ENCODE measurements at regions not wholly inside any gene's neighbourhood (a gene's known extent, or its start where the extent isn't known, plus 50 kb on each side); places are given as distances from the start of the nearest gene placed in this dataset.

DNA sequence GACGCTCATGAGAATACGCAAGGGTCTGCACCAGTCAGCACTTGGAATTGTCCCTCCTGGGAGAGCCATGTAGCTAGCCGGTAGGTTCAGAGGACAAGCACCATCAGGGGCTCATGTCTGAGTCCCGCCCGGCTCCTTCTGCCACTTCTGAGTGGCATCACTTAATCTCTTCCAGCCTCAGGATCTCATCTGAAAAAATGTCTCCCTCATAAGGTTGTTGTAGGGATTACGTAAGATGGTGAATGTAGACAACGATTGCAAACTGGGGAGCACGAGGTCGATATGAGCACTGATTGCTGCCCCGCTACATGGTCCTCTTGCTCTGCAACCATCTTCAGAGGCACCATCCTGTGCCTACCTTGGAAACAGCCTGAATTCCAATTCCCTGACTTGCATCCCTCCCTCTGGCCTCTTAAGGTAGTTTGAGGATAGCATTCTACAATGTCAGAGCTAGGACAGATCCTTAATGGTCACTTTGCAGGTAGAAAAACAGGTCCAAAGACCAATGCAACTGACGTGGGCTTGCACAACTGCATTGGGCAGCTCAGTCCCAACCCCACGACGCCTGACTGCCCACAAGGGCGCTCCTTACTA, 115.8 kb upstream of the TMEM45B start:
- no peak overlapping the region for H3K9ac ChIP-seq
- H4K20me1 ChIP-seq: no peaks in the 10 kb centered on the region
- H3K4me2 ChIP-seq: no peak overlapping the region
- H3K27ac ChIP-seq: no peak overlapping the region
- H3K9me3 ChIP-seq (replicated peaks in 1 of 11): no peaks in the 10 kb centered on the region
- H3K4me3 ChIP-seq: no peak overlapping the region
- peaks cover 6 to 19% (median 12%) of the 10 kb centered on the region in 10 experiments; a peak in 18 of 20 replicates for H3K4me1 ChIP-seq
- no peak for TF ChIP-seq Cebpa-rat (IDR thresholded peaks at IDR 0.05)
- H3K36me3 ChIP-seq: no peaks in the 10 kb centered on the region
- no peaks in the 10 kb centered on the region for H3K27me3 ChIP-seq

DNA sequence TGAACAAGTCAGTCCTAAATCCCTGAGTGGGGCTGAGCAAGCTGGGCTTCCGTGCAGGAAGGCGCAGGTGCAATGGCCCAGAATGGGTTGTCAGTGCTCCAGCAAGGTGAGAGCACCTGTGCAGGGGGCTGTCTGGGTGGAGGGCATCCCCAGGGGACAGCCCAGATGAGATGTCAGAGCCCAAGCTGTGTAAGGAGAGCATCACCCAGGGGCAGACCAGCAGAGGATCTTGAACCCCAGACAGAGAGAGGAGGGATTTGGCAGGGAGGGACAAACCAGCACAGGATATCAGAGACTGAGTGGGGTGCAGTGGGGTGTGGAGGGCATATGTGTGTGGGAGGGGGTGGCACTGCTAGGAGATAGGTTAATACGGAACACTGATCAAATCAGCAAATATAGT, 114.9 kb upstream of the TMEM45B start:
- Histone ChIP-seq H3K27ac (no peak overlapping the region), H3K9me3 (replicated peaks in 1 of 11) (no peaks in the 10 kb centered on the region), H3K4me2 (no peak overlapping the region), H3K36me3 (no peaks in the 10 kb centered on the region), H3K27me3 (no peaks in the 10 kb centered on the region), H3K9ac (no peak overlapping the region), H3K4me3 (no peak overlapping the region), H3K4me1 (peaks cover 0 to 10% (median 3%) of the 10 kb centered on the region in 10 experiments; a peak in 11 of 20 replicates), H4K20me1 (no peaks in the 10 kb centered on the region)
- no peak for TF ChIP-seq Cebpa-rat (IDR thresholded peaks at IDR 0.05)

DNA sequence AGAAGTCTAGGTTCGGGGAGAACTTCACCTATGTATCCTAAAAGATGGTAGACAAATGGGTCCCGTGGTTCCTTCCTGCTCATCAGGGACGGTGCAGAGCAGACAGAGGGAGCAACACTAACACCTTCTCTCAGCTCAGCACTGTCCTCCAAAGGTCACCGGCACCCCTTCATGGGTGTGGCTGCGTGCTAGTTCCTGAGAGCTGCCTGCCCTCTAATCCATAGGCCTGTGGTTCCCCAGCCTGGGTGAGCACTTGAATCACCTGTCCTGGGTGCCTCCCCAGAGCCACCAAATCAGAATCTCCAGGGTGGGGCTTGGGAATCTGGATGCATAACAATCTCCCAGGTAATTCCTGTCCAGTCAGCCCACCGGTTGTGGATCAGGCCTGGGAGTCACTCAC, 113.9 kb upstream of the TMEM45B start:
- Histone ChIP-seq H4K20me1 (no peaks in the 10 kb centered on the region), H3K27me3 (no peaks in the 10 kb centered on the region), H3K9ac (no peak overlapping the region), H3K4me3 (no peak overlapping the region), H3K9me3 (replicated peaks in 1 of 11) (no peaks in the 10 kb centered on the region), H3K4me2 (no peak overlapping the region), H3K36me3 (no peaks in the 10 kb centered on the region), H3K27ac (no peak overlapping the region), H3K4me1 (no peaks in the 10 kb centered on the region)
- TF ChIP-seq Cebpa-rat (IDR thresholded peaks at IDR 0.05): no peak

DNA sequence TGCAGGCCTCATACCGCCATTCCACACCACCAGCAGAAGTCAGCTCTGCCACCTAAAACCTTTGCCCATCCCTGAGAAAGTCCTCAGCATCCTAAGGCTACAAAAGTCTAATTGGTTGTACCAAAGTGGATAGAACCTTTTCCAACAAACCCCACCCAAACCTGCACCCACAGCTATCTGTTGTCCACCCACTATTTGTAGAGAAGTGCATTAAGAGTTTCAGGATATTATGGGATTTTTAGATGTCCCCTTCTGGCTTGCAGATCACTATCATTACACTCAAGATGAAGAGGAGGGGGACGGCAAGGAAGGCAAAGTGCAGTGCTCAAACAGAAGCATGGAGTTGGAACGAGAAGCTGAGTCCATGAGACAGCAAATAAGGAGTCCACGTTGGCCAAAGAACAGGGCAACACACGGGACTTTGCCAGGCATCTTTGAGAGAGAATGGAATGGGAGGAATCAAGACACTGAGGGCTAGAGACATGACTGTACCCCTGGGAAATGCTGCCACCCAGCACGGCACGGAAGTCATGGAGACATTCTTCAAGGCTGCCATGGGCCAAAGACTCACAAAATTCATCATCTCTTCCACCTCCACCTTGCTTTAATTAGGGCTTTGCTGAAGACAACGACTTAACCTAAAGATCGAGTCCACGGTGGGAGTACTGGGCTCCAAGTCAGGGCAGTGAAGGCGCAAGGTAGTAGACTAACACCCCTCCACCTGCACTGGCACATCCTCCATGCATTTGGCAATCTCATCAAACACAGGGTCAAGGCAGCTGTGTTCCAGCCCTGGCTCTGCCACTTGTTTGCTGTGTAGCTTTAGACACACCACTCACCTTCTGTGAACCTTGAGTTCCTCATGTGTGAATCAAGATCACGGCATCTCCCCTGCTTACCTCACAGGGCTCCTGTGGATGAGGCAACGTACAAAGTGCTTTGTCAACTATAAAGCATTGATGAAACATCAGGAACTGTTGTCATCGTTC, 112.9 kb upstream of the TMEM45B start:
- H3K4me1 ChIP-seq: no peaks in the 10 kb centered on the region
- H3K4me3 ChIP-seq: no peak overlapping the region
- no peaks in the 10 kb centered on the region for H3K27me3 ChIP-seq
- H3K9me3 ChIP-seq (replicated peaks in 1 of 11): no peaks in the 10 kb centered on the region
- no peak overlapping the region for H3K9ac ChIP-seq
- H3K36me3 ChIP-seq: no peaks in the 10 kb centered on the region
- no peak for TF ChIP-seq Cebpa-rat (IDR thresholded peaks at IDR 0.05)
- H4K20me1 ChIP-seq: no peaks in the 10 kb centered on the region
- H3K27ac ChIP-seq: no peak overlapping the region
- no peak overlapping the region for H3K4me2 ChIP-seq

DNA sequence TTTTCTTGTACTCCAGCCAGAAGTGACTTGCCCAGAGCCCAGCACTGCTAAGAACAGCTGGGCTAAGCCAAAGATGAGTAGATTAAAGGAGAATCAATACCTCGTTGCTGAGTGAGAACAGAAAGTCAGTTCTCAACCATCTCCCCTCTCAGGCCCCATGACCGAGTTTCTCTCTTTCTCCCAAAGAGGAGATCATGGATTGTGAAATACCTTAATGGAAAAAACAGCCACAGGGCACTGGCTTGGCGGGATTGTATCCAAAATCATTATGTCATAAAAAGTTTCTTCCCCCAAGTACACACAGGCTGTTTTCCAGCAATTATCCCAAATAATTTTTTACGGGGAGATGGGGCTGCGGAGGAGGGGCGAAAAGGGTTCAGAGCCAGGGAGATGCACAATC, 111.8 kb upstream of the TMEM45B start:
- Histone ChIP-seq H3K27me3 (no peaks in the 10 kb centered on the region), H3K4me1 (no peaks in the 10 kb centered on the region), H3K36me3 (no peaks in the 10 kb centered on the region), H4K20me1 (no peaks in the 10 kb centered on the region), H3K4me2 (no peak overlapping the region), H3K4me3 (no peak overlapping the region), H3K27ac (no peak overlapping the region), H3K9ac (no peak overlapping the region), H3K9me3 (replicated peaks in 1 of 11) (no peaks in the 10 kb centered on the region)
- peak in 2 of 11 experiments; percentile 25 to 58; a peak in 2 of 22 replicates for TF ChIP-seq Cebpa-rat (IDR thresholded peaks at IDR 0.05)

DNA sequence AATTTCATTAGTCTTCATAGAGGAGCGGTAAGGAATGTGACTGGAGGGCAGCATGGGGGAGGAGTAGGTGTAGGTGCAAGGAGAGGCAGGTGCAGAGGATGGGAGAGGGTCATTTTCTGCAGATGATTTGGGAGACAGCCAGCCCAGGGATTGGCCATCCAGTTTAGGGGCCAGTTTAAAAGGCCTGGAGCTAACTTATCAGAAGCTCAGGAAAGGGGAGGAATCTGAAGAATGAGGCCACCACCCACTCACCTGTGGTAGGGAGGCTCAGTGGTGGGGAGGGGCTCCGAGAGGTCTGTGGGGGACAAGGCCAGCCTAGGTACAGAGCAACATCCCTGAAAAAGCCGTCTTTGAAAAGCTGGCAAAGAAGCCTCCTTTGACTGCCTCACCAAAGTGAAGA, 110.8 kb upstream of the TMEM45B start:
- Histone ChIP-seq H3K9me3 (replicated peaks in 1 of 11) (no peaks in the 10 kb centered on the region), H3K4me2 (no peak overlapping the region), H4K20me1 (no peaks in the 10 kb centered on the region), H3K4me3 (no peak overlapping the region), H3K27ac (no peak overlapping the region), H3K4me1 (no peaks in the 10 kb centered on the region), H3K27me3 (no peaks in the 10 kb centered on the region), H3K36me3 (no peaks in the 10 kb centered on the region), H3K9ac (no peak overlapping the region)
- TF ChIP-seq Cebpa-rat (IDR thresholded peaks at IDR 0.05): no peak

DNA sequence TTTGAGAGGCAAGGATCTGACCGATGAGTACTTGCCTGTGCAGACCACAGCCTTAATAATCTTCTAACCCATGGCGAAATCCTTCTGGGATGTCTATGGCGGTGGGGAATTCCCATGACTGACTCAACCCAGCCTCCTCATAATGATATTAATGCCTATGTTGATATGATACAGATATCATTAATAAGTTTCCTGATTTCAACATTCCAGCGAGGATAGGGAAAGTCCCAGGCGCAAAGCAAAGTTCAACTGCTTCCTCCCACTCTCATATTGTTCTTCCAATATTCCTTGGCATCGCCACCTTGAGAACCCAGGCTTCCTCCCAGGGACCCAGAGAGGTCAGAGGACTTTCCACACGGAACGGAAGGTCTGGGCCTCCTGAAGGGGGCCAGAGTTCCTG, 110.3 kb upstream of the TMEM45B start:
- no peak overlapping the region for H3K9ac ChIP-seq
- H3K27me3 ChIP-seq: no peaks in the 10 kb centered on the region
- TF ChIP-seq Cebpa-rat (IDR thresholded peaks at IDR 0.05): no peak
- no peak overlapping the region for H3K4me3 ChIP-seq
- H3K4me1 ChIP-seq: no peaks in the 10 kb centered on the region
- no peak overlapping the region for H3K4me2 ChIP-seq
- no peaks in the 10 kb centered on the region for H4K20me1 ChIP-seq
- H3K27ac ChIP-seq: no peak overlapping the region
- no peaks in the 10 kb centered on the region for H3K9me3 ChIP-seq (replicated peaks in 1 of 11)
- no peaks in the 10 kb centered on the region for H3K36me3 ChIP-seq

DNA sequence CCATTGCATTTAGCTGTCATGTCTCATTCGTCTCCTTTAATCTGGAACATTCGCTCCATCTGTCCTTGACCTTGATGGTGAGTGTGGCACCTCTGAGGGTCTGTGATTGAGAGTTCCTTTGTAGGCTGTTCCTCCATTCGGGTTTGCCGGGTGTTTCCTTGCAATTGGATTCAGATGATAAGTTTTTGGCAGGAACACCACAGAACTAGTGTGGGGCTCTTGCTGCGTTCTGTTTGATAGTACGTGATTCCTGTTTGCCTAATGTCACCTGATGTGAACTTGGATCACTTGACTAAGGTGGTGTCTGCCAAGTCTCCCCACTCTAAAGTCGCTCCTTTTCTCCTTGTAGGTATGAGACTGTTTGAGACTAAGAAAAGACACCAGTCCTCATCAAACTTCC, 109.7 kb upstream of the TMEM45B start:
- H3K4me3 ChIP-seq: no peak overlapping the region
- H4K20me1 ChIP-seq: no peaks in the 10 kb centered on the region
- no peak overlapping the region for H3K4me2 ChIP-seq
- H3K36me3 ChIP-seq: no peaks in the 10 kb centered on the region
- no peaks in the 10 kb centered on the region for H3K4me1 ChIP-seq
- no peaks in the 10 kb centered on the region for H3K9me3 ChIP-seq (replicated peaks in 1 of 11)
- no peak for TF ChIP-seq Cebpa-rat (IDR thresholded peaks at IDR 0.05)
- H3K27me3 ChIP-seq: no peaks in the 10 kb centered on the region
- no peak overlapping the region for H3K27ac ChIP-seq
- H3K9ac ChIP-seq: no peak overlapping the region

DNA sequence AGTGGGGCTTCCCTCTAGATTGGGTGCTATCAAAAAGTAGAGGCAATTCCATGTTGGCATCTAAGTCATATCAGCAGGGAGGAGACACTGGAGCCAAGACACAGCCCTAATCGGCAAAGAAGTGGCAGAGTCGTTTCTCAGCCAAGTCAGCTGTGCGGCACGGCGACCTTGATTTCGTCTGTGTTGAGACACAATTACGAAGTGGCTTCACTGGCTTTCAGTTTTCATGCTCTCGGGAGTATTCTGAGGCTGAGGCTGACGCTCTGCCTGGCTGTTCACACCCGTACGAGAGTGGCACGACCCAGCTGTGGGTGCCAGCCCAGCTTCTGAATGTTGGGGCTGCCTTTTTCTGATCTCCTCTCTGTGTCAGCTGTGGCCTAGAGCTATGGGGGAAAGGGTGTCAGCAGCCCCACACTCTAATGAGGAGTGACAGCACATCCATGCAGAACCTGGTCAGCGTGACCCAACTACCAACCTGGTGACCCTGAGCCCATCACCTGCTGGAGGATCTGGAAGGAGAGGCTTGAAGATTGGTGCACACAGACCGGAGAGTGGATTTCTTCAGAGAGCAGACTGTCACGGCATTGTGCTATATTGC, 105.7 kb upstream of the TMEM45B start:
- H3K27me3 ChIP-seq: no peaks in the 10 kb centered on the region
- no peak overlapping the region for H3K27ac ChIP-seq
- H3K9ac ChIP-seq: no peak overlapping the region
- peaks cover 0 to 6% (median 0%) of the 10 kb centered on the region in 11 experiments; a peak in 3 of 22 replicates for H3K9me3 ChIP-seq (replicated peaks in 1 of 11)
- no peak for TF ChIP-seq Cebpa-rat (IDR thresholded peaks at IDR 0.05)
- H4K20me1 ChIP-seq: no peaks in the 10 kb centered on the region
- H3K4me1 ChIP-seq: no peaks in the 10 kb centered on the region
- H3K4me3 ChIP-seq: no peak overlapping the region
- no peaks in the 10 kb centered on the region for H3K36me3 ChIP-seq
- no peak overlapping the region for H3K4me2 ChIP-seq
